Spleen (tissue), 11 donors: ENCODE measurements at regions not wholly inside any gene's neighbourhood (a gene's known extent, or its start where the extent isn't known, plus 50 kb on each side); places are given as distances from the start of the nearest gene placed in this dataset.
"Not testable (repeated sequence)": the region's sequence is repeated elsewhere in the genome, so short reads cannot be mapped to it uniquely, and the experiment has no call there.

ENCODE experiments used
- DNase-seq: peaks from one replicate; pipeline ENCODE4 v3.0.0-alpha.2; 2020
- H3K27ac ChIP-seq, 8 donors: fragments of 200-600 bp; sonication (generic) in 7 of 8; 1 replicate in 4 of 8; 2 replicates in 4 of 8; pipeline versions ENCODE4 v1.5.0 to v1.8.0; 2016 to 2021; ENCODE audit warnings: inconsistent platforms in 4 of 8, mild to moderate bottlenecking in 4 of 8, moderate library complexity in 1 of 8
- H3K27me3 ChIP-seq, 7 donors: fragments of 200-600 bp; sonication (generic) in 6 of 7; replicated peaks in 1 of 7; 1 replicate in 4 of 7; 2 replicates in 3 of 7; pipeline versions ENCODE4 v1.5.0 to v1.8.0; 2016 to 2021; ENCODE audit warnings: inconsistent platforms in 3 of 7, mild to moderate bottlenecking in 1 of 7
- H3K36me3 ChIP-seq, 6 donors: fragments of 200-600 bp; sonication (generic) in 5 of 6; 1 replicate in 4 of 6; 2 replicates in 2 of 6; pipeline versions ENCODE4 v1.5.0 to v1.8.0; 2016 to 2021; ENCODE audit warnings: inconsistent platforms in 2 of 6
- H3K4me1 ChIP-seq, 6 donors: fragments of 200-600 bp; sonication (generic) in 5 of 6; 1 replicate in 3 of 6; 2 replicates in 3 of 6; pipeline versions ENCODE4 v1.5.0 to v1.8.0; 2016 to 2021; ENCODE audit warnings: inconsistent platforms in 3 of 6
- H3K4me3 ChIP-seq, 8 donors: fragments of 200-600 bp; sonication (generic) in 7 of 8; 1 replicate in 4 of 8; 2 replicates in 4 of 8; pipeline versions ENCODE4 v1.5.0 to v1.8.0; 2016 to 2021; ENCODE audit warnings: inconsistent platforms in 4 of 8, mild to moderate bottlenecking in 4 of 8, moderate library complexity in 2 of 8
- H3K9me3 ChIP-seq, 8 donors: fragments of 200-600 bp; sonication (generic) in 7 of 8; 1 replicate in 4 of 8; 2 replicates in 4 of 8; pipeline versions ENCODE4 v1.5.0 to v1.8.0; 2016 to 2021; ENCODE audit warnings: inconsistent platforms in 4 of 8
- CTCF ChIP-seq, 11 experiments: fragments of 200-600 bp in 7 of 11; fragments of 450-650 bp in 4 of 11; sonication (generic) in 4 of 11; IDR thresholded peaks in 8 of 11; conservative IDR thresholded peaks in 3 of 11; 1 replicate in 7 of 11; 2 replicates in 4 of 11; pipeline versions ENCODE4 v1.4.0 to v1.8.0; 2016 to 2021; ENCODE audit warnings: antibody characterized with exemption in 11 of 11, inconsistent platforms in 4 of 11, mild to moderate bottlenecking in 1 of 11
- POLR2A ChIP-seq, 3 donors: fragments of 450-650 bp; IDR thresholded peaks; one replicate each; pipeline ENCODE4 v1.5.1; 2017; ENCODE audit warnings: antibody characterized with exemption in 3 of 3, mild to moderate bottlenecking in 1 of 3
- POLR2AphosphoS5 ChIP-seq, 3 donors: sonication (generic); formaldehyde crosslinking; IDR thresholded peaks; one replicate each; pipeline ENCODE4 v1.5.1; 2017; ENCODE audit warnings: antibody characterized with exemption in 3 of 3
- WGBS, 5 donors: extraction: QIAGEN DNeasy Blood & Tissue Kit in 3 of 5; methylation state at CpG; one replicate each; pipeline versions ENCODE4 v1.1.5 to v1.1.7; 2013 to 2018; 5-methylcytosine and 5-hydroxymethylcytosine counted together
- intact Hi-C: fragments of 100-400 bp; cut with DNase I; formaldehyde crosslinking; loops from one replicate; pipeline ENCODE4 v1.15.0; 2023; ENCODE audit warnings: low total_unique reads
- donor health status: healthy with polysubstance abuse.
- donor health status: DM: no; HTN: no; CAD: no; lungs with moderate emphysema.
- donor health status: DM: no; HTN: no; CAD: no.
- donor health status: Bipolar disorder and iron deficiency.
- donor health status: healthy.
- donor health status: DM: no; HTN: no; CAD: no.
- donor health status: DM: yes; HTN: yes; CAD: no.

DNA sequence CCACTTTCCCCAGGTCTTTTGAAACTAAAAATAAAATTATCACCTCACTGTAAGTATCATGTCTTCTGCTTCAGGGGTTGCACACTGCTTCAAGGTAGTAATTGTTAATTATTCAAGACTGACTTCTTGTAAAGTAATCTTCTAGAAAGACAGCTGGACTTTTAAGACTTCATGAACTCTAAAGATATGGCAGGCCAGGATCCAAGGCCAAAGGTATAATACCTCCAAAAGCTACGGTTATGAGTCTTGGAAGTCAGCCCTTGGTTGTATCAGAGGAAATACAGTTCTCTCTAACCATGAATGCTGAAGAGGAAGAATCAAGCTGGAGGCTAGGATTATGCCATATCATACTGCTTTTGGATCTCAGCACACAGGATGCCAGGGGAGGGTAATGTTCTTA is 1346.8 kb upstream of the GJE1 start:
- no peak overlapping the region for H3K27ac ChIP-seq
- DNase-seq = no peak
- intact Hi-C loops = no loop called here
- H3K36me3 ChIP-seq = no peaks in the 10 kb centered on the region
- no peak overlapping the region for H3K4me3 ChIP-seq
- no peaks in the 10 kb centered on the region for H3K27me3 ChIP-seq
- no peaks in the 10 kb centered on the region for H3K9me3 ChIP-seq
- WGBS, 5 donors = 65 to 89% (median 72%) methylated on average over 1 of the region's 1 CpG
- TF ChIP-seq CTCF (IDR thresholded peaks at IDR 0.05 in 8 of 11, conservative IDR thresholded peaks at IDR 0.05 in 3 of 11) (no peak), POLR2AphosphoS5 (IDR thresholded peaks at IDR 0.05) (no peak), POLR2A (IDR thresholded peaks at IDR 0.05) (no peak)
- no peaks in the 10 kb centered on the region for H3K4me1 ChIP-seq

- Histone ChIP-seq H3K4me3 (no peak overlapping the region), H3K27ac (no peak overlapping the region), H3K9me3 (no peaks in the 10 kb centered on the region), H3K27me3 (no peaks in the 10 kb centered on the region), H3K36me3 (no peaks in the 10 kb centered on the region), H3K4me1 (no peaks in the 10 kb centered on the region)
- WGBS, 5 donors = 78 to 85% (median 84%) methylated on average over 2 of the region's 2 CpGs
- intact Hi-C loops = no loop called here
- no peak for DNase-seq
- no peak for TF ChIP-seq POLR2AphosphoS5 (IDR thresholded peaks at IDR 0.05)
- no peak for TF ChIP-seq POLR2A (IDR thresholded peaks at IDR 0.05)
- no peak for TF ChIP-seq CTCF (IDR thresholded peaks at IDR 0.05 in 8 of 11, conservative IDR thresholded peaks at IDR 0.05 in 3 of 11)
Observed at GRCh38 chr6:140784573-140784972, 1348.2 kb upstream of the GJE1 start.

DNA sequence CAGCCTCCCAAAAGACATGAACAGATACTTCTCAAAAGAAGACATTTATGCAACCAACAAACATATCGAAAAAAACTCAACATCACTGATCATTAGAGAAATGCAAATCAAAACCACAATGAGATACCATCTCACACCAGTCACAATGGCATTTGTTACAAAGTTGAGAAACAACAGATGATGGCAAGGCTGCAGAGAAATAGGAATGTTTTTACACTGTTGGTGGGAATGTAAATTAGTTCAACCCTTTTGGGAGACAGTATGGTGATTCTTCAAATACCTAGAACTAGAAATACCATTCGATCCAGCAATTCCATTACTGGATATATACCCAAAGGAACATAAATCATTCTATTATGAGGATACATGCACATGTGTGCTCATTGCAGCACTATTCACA is 1349.2 kb upstream of the GJE1 start:
- H3K4me1 ChIP-seq, H3K9me3 ChIP-seq, H3K36me3 ChIP-seq, H3K27ac ChIP-seq, DNase-seq, H3K27me3 ChIP-seq, H3K4me3 ChIP-seq, intact Hi-C loops: not testable (repeated sequence)
- 82 to 99% (median 89%) methylated on average over 2 of the region's 2 CpGs for WGBS, 5 donors

DNA sequence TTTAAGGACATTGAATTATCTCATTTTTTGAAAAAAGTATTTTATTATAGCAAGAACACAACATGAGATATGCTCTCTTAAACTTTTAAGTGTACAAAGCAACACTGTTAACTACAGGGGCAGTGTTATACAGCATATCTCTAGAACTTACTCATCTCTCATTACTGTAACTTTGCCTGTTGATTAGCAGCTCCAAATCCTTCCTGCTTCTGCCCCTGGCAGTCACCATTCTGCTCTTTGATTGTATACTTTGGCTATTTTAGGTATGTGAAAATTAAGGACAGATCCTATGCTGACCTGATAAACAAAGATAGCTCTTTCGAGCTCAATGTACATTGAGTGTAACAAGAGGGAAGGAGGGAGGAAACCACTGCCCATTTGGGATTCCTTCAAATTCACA is 1349.8 kb upstream of the GJE1 start:
- TF ChIP-seq POLR2A (IDR thresholded peaks at IDR 0.05) (no peak), CTCF (IDR thresholded peaks at IDR 0.05 in 8 of 11, conservative IDR thresholded peaks at IDR 0.05 in 3 of 11) (no peak), POLR2AphosphoS5 (IDR thresholded peaks at IDR 0.05) (no peak)
- no peaks in the 10 kb centered on the region for H3K27me3 ChIP-seq
- H3K4me1 ChIP-seq = no peaks in the 10 kb centered on the region
- no peak for DNase-seq
- no peaks in the 10 kb centered on the region for H3K9me3 ChIP-seq
- intact Hi-C loops = no loop called here
- H3K36me3 ChIP-seq = no peaks in the 10 kb centered on the region
- no peak overlapping the region for H3K27ac ChIP-seq
- no peak overlapping the region for H3K4me3 ChIP-seq
- 69 to 96% (median 85%) methylated on average over 1 of the region's 1 CpG for WGBS, 5 donors

GRCh38 chr6:140779991-140780596 is 1352.6 kb upstream of the GJE1 start:
- TF ChIP-seq CTCF (IDR thresholded peaks at IDR 0.05 in 8 of 11, conservative IDR thresholded peaks at IDR 0.05 in 3 of 11) (no peak), POLR2AphosphoS5 (IDR thresholded peaks at IDR 0.05) (no peak), POLR2A (IDR thresholded peaks at IDR 0.05) (no peak)

More at GRCh38 chr6:140779991-140780596, 1352.6 kb upstream of the GJE1 start:
- Histone ChIP-seq H3K27me3 (no peaks in the 10 kb centered on the region), H3K4me3 (no peak overlapping the region), H3K9me3 (no peaks in the 10 kb centered on the region), H3K27ac (no peak overlapping the region), H3K4me1 (no peaks in the 10 kb centered on the region), H3K36me3 (no peaks in the 10 kb centered on the region)
- 70 to 95% (median 84%) methylated on average over 3 to 5 of the region's 5 CpGs for WGBS, 5 donors
- no peak for DNase-seq
- intact Hi-C loops = no loop called here
